OCI-LY3 (cell line): ENCODE measurements at regions not wholly inside any gene's neighbourhood (a gene's known extent, or its start where the extent isn't known, plus 50 kb on each side); places are given as distances from the start of the nearest gene placed in this dataset.

ENCODE experiments used
- H2AFZ ChIP-seq: fragments of 200-600, 300-600 bp; shearing (Covaris generic); 2 replicates; pipeline ENCODE4 v1.6.0; 2014; ENCODE audit warnings: antibody characterized with exemption, low read depth, low read length
- H3K27ac ChIP-seq: fragments of 200-600, 300-600 bp; sonication (generic); 2 replicates; pipeline ENCODE4 v1.5.1; 2014; ENCODE audit warnings: mild to moderate bottlenecking, low read length, moderate library complexity, mixed read lengths
- H3K27me3 ChIP-seq: fragments of 200-600, 300-600 bp; sonication (generic); 2 replicates; pipeline ENCODE4 v1.6.1; 2014; ENCODE audit warnings: low read depth, low read length, mixed read lengths
- H3K36me3 ChIP-seq: fragments of 200-600, 300-600 bp; sonication (generic); replicated peaks from 2 replicates; pipeline ENCODE3; 2014; ENCODE audit warnings: low read depth, low read length, mixed read lengths
- H3K4me1 ChIP-seq: fragments of 300-600, 200-600 bp; sonication (generic); 2 replicates; pipeline ENCODE4 v1.6.1; 2014; ENCODE audit warnings: low read length, mixed read lengths
- H3K4me2 ChIP-seq: fragments of 200-600, 300-600 bp; sonication (generic); 2 replicates; pipeline ENCODE4 v1.6.1; 2014; ENCODE audit warnings: low read length, mixed read lengths
- H3K4me3 ChIP-seq: fragments of 300-600, 200-600 bp; sonication (generic); 2 replicates; pipeline ENCODE4 v1.5.1; 2014; ENCODE audit warnings: antibody characterized with exemption, mild to moderate bottlenecking, low read length, moderate library complexity
- H3K79me2 ChIP-seq: fragments of 300-600, 200-600 bp; shearing (Covaris generic); 2 replicates; pipeline ENCODE4 v1.6.1; 2014; ENCODE audit warnings: mild to moderate bottlenecking, low read length, mixed read lengths
- H3K9ac ChIP-seq: fragments of 300-600, 200-600 bp; shearing (Covaris generic); 2 replicates; pipeline ENCODE4 v1.6.0; 2014; ENCODE audit warnings: mild to moderate bottlenecking, low read length, moderate library complexity
- H3K9me3 ChIP-seq: fragments of 200-600, 300-600 bp; shearing (Covaris generic); 2 replicates; pipeline ENCODE4 v1.6.1; 2014; ENCODE audit warnings: low read length, mixed read lengths; ENCODE audit not compliant: insufficient read depth
- H4K20me1 ChIP-seq: fragments of 200-600, 300-600 bp; sonication (generic); 2 replicates; pipeline ENCODE4 v1.6.1; 2016; ENCODE audit warnings: low read length, mixed read lengths; ENCODE audit not compliant: insufficient read depth
- CTCF ChIP-seq: fragments of 200-600, 300-600 bp; sonication (generic); IDR thresholded peaks from 2 replicates; pipeline ENCODE4 v1.5.1; 2014; ENCODE audit warnings: antibody characterized with exemption, low read length, low read depth
- EZH2phosphoT487 ChIP-seq: fragments of 200-600 bp; shearing (Covaris generic); IDR thresholded peaks from 2 replicates; pipeline ENCODE4 v1.6.1; 2018; ENCODE audit warnings: antibody characterized with exemption, mixed run types, low read depth

GRCh38 chr1:234877761-234878160 is 250.9 kb downstream of the TOMM20 start:
- peaks cover 54% of the 10 kb centered on the region for H3K4me1 ChIP-seq
- H3K27me3 ChIP-seq = no peaks in the 10 kb centered on the region
- H3K27ac ChIP-seq = no peak overlapping the region
- H2AFZ ChIP-seq = no peak overlapping the region
- no peaks in the 10 kb centered on the region for H3K36me3 ChIP-seq
- H3K9ac ChIP-seq = no peak overlapping the region
- TF ChIP-seq CTCF (no peak), EZH2phosphoT487 (no peak)
- H3K79me2 ChIP-seq = no peaks in the 10 kb centered on the region
- H4K20me1 ChIP-seq = no peaks in the 10 kb centered on the region
- H3K9me3 ChIP-seq = no peaks in the 10 kb centered on the region
- H3K4me3 ChIP-seq = no peak overlapping the region
- no peak overlapping the region for H3K4me2 ChIP-seq

GRCh38 chr1:234875953-234876855 is 252.4 kb downstream of the TOMM20 start:
- TF ChIP-seq EZH2phosphoT487 = no peak
- TF ChIP-seq CTCF = no peak
- no peak overlapping the region for H3K4me3 ChIP-seq
- no peaks in the 10 kb centered on the region for H3K9me3 ChIP-seq
- H3K4me1 ChIP-seq = peaks cover 40% of the 10 kb centered on the region
- no peaks in the 10 kb centered on the region for H3K36me3 ChIP-seq
- H2AFZ ChIP-seq = no peak overlapping the region
- H3K9ac ChIP-seq = no peak overlapping the region
- no peaks in the 10 kb centered on the region for H4K20me1 ChIP-seq
- no peaks in the 10 kb centered on the region for H3K79me2 ChIP-seq
- H3K27ac ChIP-seq = no peak overlapping the region
- peak overlapping the region; percentile 2; the same call in 1 of the 2 replicates for H3K4me2 ChIP-seq
- H3K27me3 ChIP-seq = no peaks in the 10 kb centered on the region

- Histone ChIP-seq H3K4me3 (no peak overlapping the region), H3K27ac (no peak overlapping the region), H3K27me3 (no peaks in the 10 kb centered on the region), H3K9ac (no peak overlapping the region), H3K4me2 (no peak overlapping the region), H4K20me1 (no peaks in the 10 kb centered on the region), H3K4me1 (peaks cover 32% of the 10 kb centered on the region), H3K79me2 (no peaks in the 10 kb centered on the region), H3K36me3 (no peaks in the 10 kb centered on the region), H3K9me3 (no peaks in the 10 kb centered on the region), H2AFZ (no peak overlapping the region)
- no peak for TF ChIP-seq CTCF
- TF ChIP-seq EZH2phosphoT487 = no peak
Measured at GRCh38 chr1:234875328-234875952, 253.2 kb downstream of the TOMM20 start.
